GM13976 (cell line): ENCODE measurements at regions not wholly inside any gene's neighbourhood (a gene's known extent, or its start where the extent isn't known, plus 50 kb on each side); places are given as distances from the start of the nearest gene placed in this dataset.

ENCODE experiments used
- DNase-seq: peaks from one replicate; pipeline ENCODE4 v3.0.0; 2012; ENCODE audit warnings: low spot score
- in situ Hi-C: fragments of 300-500 bp; cut with MboI; formaldehyde crosslinking; loops from one replicate; pipeline ENCODE4 v1.12.0; 2022; ENCODE audit warnings: low sequenced_read_pairs, mixed read lengths, inconsistent platforms; ENCODE audit not compliant: unreplicated experiment
- TF ChIP-seq, protein P1 (sequence below): IDR thresholded peaks from 2 replicates; pipeline ENCODE4 v1.5.1; 2012; ENCODE audit warnings: borderline replicate concordance, mild to moderate bottlenecking; ENCODE audit not compliant: insufficient read depth; ENCODE audit errors: extremely low read depth, missing control alignments, control extremely low read depth

GRCh38 chr18:64240316-64240715 is 91.4 kb upstream of the LINC00305 start:
- in situ Hi-C loops = no loop called here
- TF ChIP-seq, protein P1, sequence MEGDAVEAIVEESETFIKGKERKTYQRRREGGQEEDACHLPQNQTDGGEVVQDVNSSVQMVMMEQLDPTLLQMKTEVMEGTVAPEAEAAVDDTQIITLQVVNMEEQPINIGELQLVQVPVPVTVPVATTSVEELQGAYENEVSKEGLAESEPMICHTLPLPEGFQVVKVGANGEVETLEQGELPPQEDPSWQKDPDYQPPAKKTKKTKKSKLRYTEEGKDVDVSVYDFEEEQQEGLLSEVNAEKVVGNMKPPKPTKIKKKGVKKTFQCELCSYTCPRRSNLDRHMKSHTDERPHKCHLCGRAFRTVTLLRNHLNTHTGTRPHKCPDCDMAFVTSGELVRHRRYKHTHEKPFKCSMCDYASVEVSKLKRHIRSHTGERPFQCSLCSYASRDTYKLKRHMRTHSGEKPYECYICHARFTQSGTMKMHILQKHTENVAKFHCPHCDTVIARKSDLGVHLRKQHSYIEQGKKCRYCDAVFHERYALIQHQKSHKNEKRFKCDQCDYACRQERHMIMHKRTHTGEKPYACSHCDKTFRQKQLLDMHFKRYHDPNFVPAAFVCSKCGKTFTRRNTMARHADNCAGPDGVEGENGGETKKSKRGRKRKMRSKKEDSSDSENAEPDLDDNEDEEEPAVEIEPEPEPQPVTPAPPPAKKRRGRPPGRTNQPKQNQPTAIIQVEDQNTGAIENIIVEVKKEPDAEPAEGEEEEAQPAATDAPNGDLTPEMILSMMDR = no peak
- DNase-seq = no peak

GRCh38 chr18:64238076-64238475 is 89.2 kb upstream of the LINC00305 start:
- DNase-seq = no peak

DNA sequence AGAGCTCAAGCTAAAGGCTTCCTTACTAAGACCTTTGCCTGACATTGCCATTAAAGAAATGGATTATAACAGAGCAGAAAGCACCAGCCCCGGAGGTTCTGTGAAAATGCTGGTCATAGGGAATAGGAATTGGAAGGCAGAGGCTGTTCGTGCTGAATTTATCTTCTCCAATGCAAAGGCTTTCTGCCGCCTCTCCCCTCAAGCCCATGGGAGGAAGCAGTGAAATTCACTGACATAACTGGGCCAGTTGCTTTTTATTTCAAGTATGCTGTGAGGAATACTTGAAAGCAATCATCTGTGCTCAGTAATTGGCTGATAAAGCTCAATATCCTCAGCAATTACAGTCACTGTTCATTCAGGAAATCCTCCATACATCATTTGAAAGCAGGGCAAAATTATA is 85.4 kb upstream of the LINC00305 start:
- in situ Hi-C loops = no loop called here
- TF ChIP-seq, protein P1 = no peak
- no peak for DNase-seq

More at GRCh38 chr18:64238076-64238475, 89.2 kb upstream of the LINC00305 start:
- in situ Hi-C loops = no loop called here
- TF ChIP-seq, protein P1 = no peak

GRCh38 chr18:64233851-64234250 is 85.0 kb upstream of the LINC00305 start:
- in situ Hi-C loops = no loop called here
- TF ChIP-seq, protein P1 = no peak
- no peak for DNase-seq

GRCh38 chr18:64220941-64221340 is 72.1 kb upstream of the LINC00305 start:
- TF ChIP-seq, protein P1 = no peak
- no peak for DNase-seq
- in situ Hi-C loops = no loop called here

GRCh38 chr18:64219517-64219916 is 70.6 kb upstream of the LINC00305 start:
- DNase-seq = no peak
- TF ChIP-seq, protein P1 = no peak
- in situ Hi-C loops = no loop called here
